ENCODE measurements at regions not wholly inside any gene's neighbourhood (a gene's known extent, or its start where the extent isn't known, plus 50 kb on each side); places are given as distances from the start of the nearest gene placed in this dataset.

GRCh38 chr1:96945509-96946084 lies 224.0 kb downstream of the PTBP2 start:
- no peaks in the 10 kb centered on the region for H3K36me3 ChIP-seq (ENCODE audit: insufficient read depth, low read length)
- H3F3A ChIP-seq (ENCODE audit: insufficient read depth, low read length, poor library complexity, severe bottlenecking): no peaks in the 10 kb centered on the region
- no peaks in the 10 kb centered on the region for H3K27me3 ChIP-seq (ENCODE audit: insufficient read depth, low read depth, low read length)
- no peaks in the 10 kb centered on the region for H3K9me2 ChIP-seq (ENCODE audit: insufficient read depth, low read length)
- no peaks in the 10 kb centered on the region for H4K20me1 ChIP-seq (ENCODE audit: insufficient read depth)
- H2AFZ ChIP-seq (ENCODE audit: low read depth, low read length): no peak overlapping the region
- no peak overlapping the region for H3K9ac ChIP-seq (ENCODE audit: low read length)
- no peaks in the 10 kb centered on the region for H3K79me2 ChIP-seq (replicated peaks; ENCODE audit: insufficient read depth, low read length)
- H3K4me2 ChIP-seq (ENCODE audit: low read length): no peak overlapping the region
- H3K9me3 ChIP-seq (ENCODE audit: low read length): no peaks in the 10 kb centered on the region
- no peak for TF ChIP-seq EZH2 (IDR thresholded peaks at IDR 0.05; ENCODE audit: borderline replicate concordance, insufficient read depth, low read length, poor library complexity, severe bottlenecking)
- TF ChIP-seq RAD21 (conservative IDR thresholded peaks at IDR 0.05): no peak
- TF ChIP-seq, protein P1, sequence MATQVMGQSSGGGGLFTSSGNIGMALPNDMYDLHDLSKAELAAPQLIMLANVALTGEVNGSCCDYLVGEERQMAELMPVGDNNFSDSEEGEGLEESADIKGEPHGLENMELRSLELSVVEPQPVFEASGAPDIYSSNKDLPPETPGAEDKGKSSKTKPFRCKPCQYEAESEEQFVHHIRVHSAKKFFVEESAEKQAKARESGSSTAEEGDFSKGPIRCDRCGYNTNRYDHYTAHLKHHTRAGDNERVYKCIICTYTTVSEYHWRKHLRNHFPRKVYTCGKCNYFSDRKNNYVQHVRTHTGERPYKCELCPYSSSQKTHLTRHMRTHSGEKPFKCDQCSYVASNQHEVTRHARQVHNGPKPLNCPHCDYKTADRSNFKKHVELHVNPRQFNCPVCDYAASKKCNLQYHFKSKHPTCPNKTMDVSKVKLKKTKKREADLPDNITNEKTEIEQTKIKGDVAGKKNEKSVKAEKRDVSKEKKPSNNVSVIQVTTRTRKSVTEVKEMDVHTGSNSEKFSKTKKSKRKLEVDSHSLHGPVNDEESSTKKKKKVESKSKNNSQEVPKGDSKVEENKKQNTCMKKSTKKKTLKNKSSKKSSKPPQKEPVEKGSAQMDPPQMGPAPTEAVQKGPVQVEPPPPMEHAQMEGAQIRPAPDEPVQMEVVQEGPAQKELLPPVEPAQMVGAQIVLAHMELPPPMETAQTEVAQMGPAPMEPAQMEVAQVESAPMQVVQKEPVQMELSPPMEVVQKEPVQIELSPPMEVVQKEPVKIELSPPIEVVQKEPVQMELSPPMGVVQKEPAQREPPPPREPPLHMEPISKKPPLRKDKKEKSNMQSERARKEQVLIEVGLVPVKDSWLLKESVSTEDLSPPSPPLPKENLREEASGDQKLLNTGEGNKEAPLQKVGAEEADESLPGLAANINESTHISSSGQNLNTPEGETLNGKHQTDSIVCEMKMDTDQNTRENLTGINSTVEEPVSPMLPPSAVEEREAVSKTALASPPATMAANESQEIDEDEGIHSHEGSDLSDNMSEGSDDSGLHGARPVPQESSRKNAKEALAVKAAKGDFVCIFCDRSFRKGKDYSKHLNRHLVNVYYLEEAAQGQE (IDR thresholded peaks at IDR 0.05; ENCODE audit: borderline replicate concordance): no peak
- TF ChIP-seq POLR2AphosphoS5 (IDR thresholded peaks at IDR 0.05): no peak
- no peak for TF ChIP-seq EP300 (conservative IDR thresholded peaks at IDR 0.05; ENCODE audit: poor library complexity, severe bottlenecking)
- TF ChIP-seq TAF1 (IDR thresholded peaks at IDR 0.05; ENCODE audit: low read depth): no peak
- no peak for TF ChIP-seq MXI1 (conservative IDR thresholded peaks at IDR 0.05; ENCODE audit: poor library complexity, severe bottlenecking)
- TF ChIP-seq CTCF (IDR thresholded peaks at IDR 0.05; ENCODE audit: poor library complexity, severe bottlenecking): no peak
- TF ChIP-seq SMC3 (conservative IDR thresholded peaks at IDR 0.05; ENCODE audit: poor library complexity): no peak
- H3K27ac ChIP-seq (ENCODE audit: low read length): no peak overlapping the region
- H3K4me3 ChIP-seq (ENCODE audit: low read length): no peak overlapping the region

- no peak overlapping the region for H3K4me3 ChIP-seq (ENCODE audit: low read length)
- no peaks in the 10 kb centered on the region for H3K9me3 ChIP-seq (ENCODE audit: low read length)
- no peaks in the 10 kb centered on the region for H3K79me2 ChIP-seq (replicated peaks; ENCODE audit: insufficient read depth, low read length)
- H2AFZ ChIP-seq (ENCODE audit: low read depth, low read length): no peak overlapping the region
- H3K27me3 ChIP-seq (ENCODE audit: insufficient read depth, low read depth, low read length): no peaks in the 10 kb centered on the region
- no peaks in the 10 kb centered on the region for H3F3A ChIP-seq (ENCODE audit: insufficient read depth, low read length, poor library complexity, severe bottlenecking)
- no peak overlapping the region for H3K9ac ChIP-seq (ENCODE audit: low read length)
- no peaks in the 10 kb centered on the region for H3K9me2 ChIP-seq (ENCODE audit: insufficient read depth, low read length)
- H3K27ac ChIP-seq (ENCODE audit: low read length): no peak overlapping the region
- H3K36me3 ChIP-seq (ENCODE audit: insufficient read depth, low read length): no peaks in the 10 kb centered on the region
- H3K4me2 ChIP-seq (ENCODE audit: low read length): no peak overlapping the region
- H4K20me1 ChIP-seq (ENCODE audit: insufficient read depth): no peaks in the 10 kb centered on the region
- no peak for TF ChIP-seq EZH2 (IDR thresholded peaks at IDR 0.05; ENCODE audit: borderline replicate concordance, insufficient read depth, low read length, poor library complexity, severe bottlenecking)
- no peak for TF ChIP-seq CTCF (IDR thresholded peaks at IDR 0.05; ENCODE audit: poor library complexity, severe bottlenecking)
- no peak for TF ChIP-seq POLR2AphosphoS5 (IDR thresholded peaks at IDR 0.05)
- no peak for TF ChIP-seq SMC3 (conservative IDR thresholded peaks at IDR 0.05; ENCODE audit: poor library complexity)
- TF ChIP-seq RAD21 (conservative IDR thresholded peaks at IDR 0.05): no peak
- no peak for TF ChIP-seq MXI1 (conservative IDR thresholded peaks at IDR 0.05; ENCODE audit: poor library complexity, severe bottlenecking)
- no peak for TF ChIP-seq TAF1 (IDR thresholded peaks at IDR 0.05; ENCODE audit: low read depth)
- no peak for TF ChIP-seq EP300 (conservative IDR thresholded peaks at IDR 0.05; ENCODE audit: poor library complexity, severe bottlenecking)
- TF ChIP-seq, protein P1 (IDR thresholded peaks at IDR 0.05; ENCODE audit: borderline replicate concordance): no peak
Observed at GRCh38 chr1:96955307-96956012, 233.9 kb downstream of the PTBP2 start.

Measured in neural cell (in vitro differentiated cells).